ENCODE measurements at regions not wholly inside any gene's neighbourhood (a gene's known extent, or its start where the extent isn't known, plus 50 kb on each side); places are given as distances from the start of the nearest gene placed in this dataset.
"Not testable (repeated sequence)": the region's sequence is repeated elsewhere in the genome, so short reads cannot be mapped to it uniquely, and the experiment has no call there.

DNA sequence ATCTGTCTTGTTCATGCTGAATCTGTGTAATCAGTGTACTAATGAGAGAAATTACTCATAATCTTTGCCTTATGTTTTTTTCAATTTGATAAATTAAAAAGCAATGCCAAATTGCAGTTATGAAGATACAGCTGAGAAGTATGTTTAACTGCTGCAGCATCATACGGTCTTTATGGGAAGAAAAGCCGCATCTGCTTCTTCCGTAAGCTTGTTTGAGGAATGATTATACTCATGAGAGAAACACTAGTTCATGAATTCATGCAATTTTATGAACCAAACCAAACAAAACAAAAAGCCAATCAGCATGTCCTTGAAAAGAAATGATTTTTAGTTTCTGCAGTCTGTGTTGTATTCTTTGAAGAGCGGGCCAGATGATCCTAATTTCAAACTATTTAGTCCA lies 275.9 kb upstream of the ARHGEF26 start:
- H3K9ac ChIP-seq (ENCODE audit: low read depth, low read length), result no peak overlapping the region
- no peaks in the 10 kb centered on the region for H3K9me3 ChIP-seq (ENCODE audit: control insufficient read depth, insufficient read depth, low read length)
- H3K4me1 ChIP-seq (ENCODE audit: control insufficient read depth, insufficient read depth, low read length), result no peaks in the 10 kb centered on the region
- no peaks in the 10 kb centered on the region for H3K27me3 ChIP-seq (ENCODE audit: control insufficient read depth, insufficient read depth, low read length)
- no peak overlapping the region for H3K4me3 ChIP-seq (ENCODE audit: low read depth, low read length)
- no peaks in the 10 kb centered on the region for H3K36me3 ChIP-seq (ENCODE audit: control insufficient read depth, insufficient read depth, low read length)

GRCh38 chr3:153848702-153849101 lies 272.5 kb upstream of the ARHGEF26 start:
- Histone ChIP-seq H3K9ac (ENCODE audit: low read depth, low read length) (no peak overlapping the region), H3K27me3 (ENCODE audit: control insufficient read depth, insufficient read depth, low read length) (no peaks in the 10 kb centered on the region)

DNA sequence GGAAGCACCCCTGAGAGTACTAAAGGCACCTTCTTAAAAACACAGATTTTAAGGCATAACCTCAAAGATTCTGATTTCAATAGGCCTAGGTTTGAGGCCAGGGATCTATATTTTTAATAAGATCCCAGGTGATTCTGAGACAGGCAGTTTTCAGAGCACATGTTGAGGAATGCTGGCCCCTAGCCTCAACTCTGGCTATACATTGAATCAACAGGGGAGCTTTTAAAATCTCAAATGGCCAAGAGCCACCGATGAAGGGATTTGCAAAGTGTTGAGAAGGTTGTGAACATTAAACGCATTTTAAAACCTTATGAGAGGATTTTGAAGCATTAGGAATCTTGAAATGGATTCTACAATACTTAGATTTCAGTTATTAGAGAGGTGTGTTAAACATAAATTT lies 268.8 kb upstream of the ARHGEF26 start:
- Histone ChIP-seq H3K9ac (ENCODE audit: low read depth, low read length) (no peak overlapping the region), H3K36me3 (ENCODE audit: control insufficient read depth, insufficient read depth, low read length) (no peaks in the 10 kb centered on the region), H3K4me1 (ENCODE audit: control insufficient read depth, insufficient read depth, low read length) (peaks cover 5% of the 10 kb centered on the region), H3K27me3 (ENCODE audit: control insufficient read depth, insufficient read depth, low read length) (no peaks in the 10 kb centered on the region), H3K4me3 (ENCODE audit: low read depth, low read length) (no peak overlapping the region), H3K9me3 (ENCODE audit: control insufficient read depth, insufficient read depth, low read length) (no peaks in the 10 kb centered on the region)

More at GRCh38 chr3:153848702-153849101, 272.5 kb upstream of the ARHGEF26 start:
- H3K4me1 ChIP-seq (ENCODE audit: control insufficient read depth, insufficient read depth, low read length), result no peaks in the 10 kb centered on the region
- H3K4me3 ChIP-seq (ENCODE audit: low read depth, low read length), result no peak overlapping the region
- no peaks in the 10 kb centered on the region for H3K9me3 ChIP-seq (ENCODE audit: control insufficient read depth, insufficient read depth, low read length)
- no peaks in the 10 kb centered on the region for H3K36me3 ChIP-seq (ENCODE audit: control insufficient read depth, insufficient read depth, low read length)

GRCh38 chr3:153853163-153853562 lies 268.0 kb upstream of the ARHGEF26 start:
- no peaks in the 10 kb centered on the region for H3K9me3 ChIP-seq (ENCODE audit: control insufficient read depth, insufficient read depth, low read length)
- H3K9ac ChIP-seq (ENCODE audit: low read depth, low read length), result no peak overlapping the region
- H3K4me1 ChIP-seq (ENCODE audit: control insufficient read depth, insufficient read depth, low read length), result peaks cover 5% of the 10 kb centered on the region
- H3K27me3 ChIP-seq (ENCODE audit: control insufficient read depth, insufficient read depth, low read length), result no peaks in the 10 kb centered on the region
- no peak overlapping the region for H3K4me3 ChIP-seq (ENCODE audit: low read depth, low read length)
- H3K36me3 ChIP-seq (ENCODE audit: control insufficient read depth, insufficient read depth, low read length), result no peaks in the 10 kb centered on the region

GRCh38 chr3:153855772-153856171 lies 265.4 kb upstream of the ARHGEF26 start:
- Histone ChIP-seq H3K4me3 (ENCODE audit: low read depth, low read length) (no peak overlapping the region), H3K9ac (ENCODE audit: low read depth, low read length) (no peak overlapping the region), H3K36me3 (ENCODE audit: control insufficient read depth, insufficient read depth, low read length) (no peaks in the 10 kb centered on the region), H3K9me3 (ENCODE audit: control insufficient read depth, insufficient read depth, low read length) (no peaks in the 10 kb centered on the region), H3K4me1 (ENCODE audit: control insufficient read depth, insufficient read depth, low read length) (peaks cover 5% of the 10 kb centered on the region), H3K27me3 (ENCODE audit: control insufficient read depth, insufficient read depth, low read length) (no peaks in the 10 kb centered on the region)

GRCh38 chr3:153856932-153857331 lies 264.3 kb upstream of the ARHGEF26 start:
- no peaks in the 10 kb centered on the region for H3K9me3 ChIP-seq (ENCODE audit: control insufficient read depth, insufficient read depth, low read length)
- no peaks in the 10 kb centered on the region for H3K27me3 ChIP-seq (ENCODE audit: control insufficient read depth, insufficient read depth, low read length)
- no peak overlapping the region for H3K9ac ChIP-seq (ENCODE audit: low read depth, low read length)
- no peaks in the 10 kb centered on the region for H3K36me3 ChIP-seq (ENCODE audit: control insufficient read depth, insufficient read depth, low read length)
- H3K4me3 ChIP-seq (ENCODE audit: low read depth, low read length), result no peak overlapping the region
- peaks cover 5% of the 10 kb centered on the region for H3K4me1 ChIP-seq (ENCODE audit: control insufficient read depth, insufficient read depth, low read length)

- H3K9ac ChIP-seq (ENCODE audit: low read depth, low read length), result no peak overlapping the region
- H3K36me3 ChIP-seq (ENCODE audit: control insufficient read depth, insufficient read depth, low read length), result no peaks in the 10 kb centered on the region
- no peaks in the 10 kb centered on the region for H3K27me3 ChIP-seq (ENCODE audit: control insufficient read depth, insufficient read depth, low read length)
- H3K9me3 ChIP-seq (ENCODE audit: control insufficient read depth, insufficient read depth, low read length), result no peaks in the 10 kb centered on the region
- no peaks in the 10 kb centered on the region for H3K4me1 ChIP-seq (ENCODE audit: control insufficient read depth, insufficient read depth, low read length)
- no peak overlapping the region for H3K4me3 ChIP-seq (ENCODE audit: low read depth, low read length)
Observed at GRCh38 chr3:153864793-153865192, 256.4 kb upstream of the ARHGEF26 start.

GRCh38 chr3:153866901-153867300 lies 254.3 kb upstream of the ARHGEF26 start:
- Histone ChIP-seq H3K4me1 (ENCODE audit: control insufficient read depth, insufficient read depth, low read length) (no peaks in the 10 kb centered on the region), H3K9ac (ENCODE audit: low read depth, low read length) (no peak overlapping the region), H3K27me3 (ENCODE audit: control insufficient read depth, insufficient read depth, low read length) (no peaks in the 10 kb centered on the region), H3K9me3 (ENCODE audit: control insufficient read depth, insufficient read depth, low read length) (no peaks in the 10 kb centered on the region), H3K4me3 (ENCODE audit: low read depth, low read length) (no peak overlapping the region), H3K36me3 (ENCODE audit: control insufficient read depth, insufficient read depth, low read length) (no peaks in the 10 kb centered on the region)

DNA sequence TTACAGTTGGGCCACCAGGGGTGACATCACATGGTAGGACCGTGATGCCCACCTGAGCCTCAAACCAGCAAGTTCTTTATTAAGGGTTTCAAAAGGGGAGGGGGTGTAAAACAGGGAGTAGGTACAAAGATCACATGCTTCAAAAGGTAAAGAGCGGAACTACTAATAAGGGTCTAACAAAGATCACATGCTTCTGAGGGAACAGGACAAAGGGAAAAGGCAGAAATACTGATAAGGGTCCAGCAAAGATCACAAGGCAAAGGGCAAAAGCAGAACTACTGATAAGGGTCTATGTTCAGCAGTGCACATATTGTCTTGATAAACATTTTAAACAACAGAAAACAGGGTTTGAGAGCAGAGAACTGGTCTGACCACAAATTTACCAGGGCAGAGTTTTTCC lies 246.8 kb upstream of the ARHGEF26 start:
- H3K9me3 ChIP-seq (ENCODE audit: control insufficient read depth, insufficient read depth, low read length); H3K4me3 ChIP-seq (ENCODE audit: low read depth, low read length); H3K4me1 ChIP-seq (ENCODE audit: control insufficient read depth, insufficient read depth, low read length); H3K27me3 ChIP-seq (ENCODE audit: control insufficient read depth, insufficient read depth, low read length); H3K36me3 ChIP-seq (ENCODE audit: control insufficient read depth, insufficient read depth, low read length); H3K9ac ChIP-seq (ENCODE audit: low read depth, low read length): not testable (repeated sequence)

GRCh38 chr3:153880493-153880892 lies 240.7 kb upstream of the ARHGEF26 start:
- Histone ChIP-seq H3K27me3 (ENCODE audit: control insufficient read depth, insufficient read depth, low read length) (no peaks in the 10 kb centered on the region), H3K9ac (ENCODE audit: low read depth, low read length) (no peak overlapping the region), H3K36me3 (ENCODE audit: control insufficient read depth, insufficient read depth, low read length) (no peaks in the 10 kb centered on the region), H3K9me3 (ENCODE audit: control insufficient read depth, insufficient read depth, low read length) (no peaks in the 10 kb centered on the region), H3K4me1 (ENCODE audit: control insufficient read depth, insufficient read depth, low read length) (no peaks in the 10 kb centered on the region), H3K4me3 (ENCODE audit: low read depth, low read length) (no peak overlapping the region)

DNA sequence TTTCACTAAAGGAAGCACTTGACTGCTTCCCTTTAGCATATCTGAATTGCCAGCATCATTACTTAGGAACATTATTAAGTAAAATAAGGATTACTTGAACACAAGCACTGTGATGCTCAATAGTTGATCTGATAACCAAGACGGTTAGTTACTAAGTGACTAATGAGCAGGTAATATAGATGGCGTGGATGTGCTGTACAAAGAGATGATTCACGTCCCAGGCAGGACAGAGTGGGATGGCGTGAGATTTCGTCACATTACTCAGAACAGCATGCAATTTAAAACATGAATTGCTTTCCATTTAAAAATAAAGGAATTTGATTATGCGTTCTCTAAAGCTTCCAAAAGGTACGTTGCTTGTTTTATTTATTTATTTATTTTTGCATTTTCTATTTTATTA lies 240.0 kb upstream of the ARHGEF26 start:
- Histone ChIP-seq H3K9ac (ENCODE audit: low read depth, low read length) (no peak overlapping the region), H3K36me3 (ENCODE audit: control insufficient read depth, insufficient read depth, low read length) (no peaks in the 10 kb centered on the region), H3K4me3 (ENCODE audit: low read depth, low read length) (no peak overlapping the region), H3K4me1 (ENCODE audit: control insufficient read depth, insufficient read depth, low read length) (no peaks in the 10 kb centered on the region), H3K27me3 (ENCODE audit: control insufficient read depth, insufficient read depth, low read length) (no peaks in the 10 kb centered on the region), H3K9me3 (ENCODE audit: control insufficient read depth, insufficient read depth, low read length) (no peaks in the 10 kb centered on the region)

- no peaks in the 10 kb centered on the region for H3K36me3 ChIP-seq (ENCODE audit: control insufficient read depth, insufficient read depth, low read length)
- H3K4me1 ChIP-seq (ENCODE audit: control insufficient read depth, insufficient read depth, low read length), result no peaks in the 10 kb centered on the region
- H3K9ac ChIP-seq (ENCODE audit: low read depth, low read length), result no peak overlapping the region
- no peak overlapping the region for H3K4me3 ChIP-seq (ENCODE audit: low read depth, low read length)
- H3K9me3 ChIP-seq (ENCODE audit: control insufficient read depth, insufficient read depth, low read length), result no peaks in the 10 kb centered on the region
- H3K27me3 ChIP-seq (ENCODE audit: control insufficient read depth, insufficient read depth, low read length), result no peaks in the 10 kb centered on the region
Observed at GRCh38 chr3:153885359-153885758, 235.8 kb upstream of the ARHGEF26 start.

GRCh38 chr3:153889905-153890334 lies 231.3 kb upstream of the ARHGEF26 start:
- no peaks in the 10 kb centered on the region for H3K36me3 ChIP-seq (ENCODE audit: control insufficient read depth, insufficient read depth, low read length)
- H3K4me3 ChIP-seq (ENCODE audit: low read depth, low read length), result no peak overlapping the region
- no peaks in the 10 kb centered on the region for H3K9me3 ChIP-seq (ENCODE audit: control insufficient read depth, insufficient read depth, low read length)
- no peaks in the 10 kb centered on the region for H3K4me1 ChIP-seq (ENCODE audit: control insufficient read depth, insufficient read depth, low read length)
- no peaks in the 10 kb centered on the region for H3K27me3 ChIP-seq (ENCODE audit: control insufficient read depth, insufficient read depth, low read length)
- no peak overlapping the region for H3K9ac ChIP-seq (ENCODE audit: low read depth, low read length)
